ENCODE measurements at regions not wholly inside any gene's neighbourhood (a gene's known extent, or its start where the extent isn't known, plus 50 kb on each side); places are given as distances from the start of the nearest gene placed in this dataset.
"Not testable (repeated sequence)": the region's sequence is repeated elsewhere in the genome, so short reads cannot be mapped to it uniquely, and the experiment has no call there.

DNA sequence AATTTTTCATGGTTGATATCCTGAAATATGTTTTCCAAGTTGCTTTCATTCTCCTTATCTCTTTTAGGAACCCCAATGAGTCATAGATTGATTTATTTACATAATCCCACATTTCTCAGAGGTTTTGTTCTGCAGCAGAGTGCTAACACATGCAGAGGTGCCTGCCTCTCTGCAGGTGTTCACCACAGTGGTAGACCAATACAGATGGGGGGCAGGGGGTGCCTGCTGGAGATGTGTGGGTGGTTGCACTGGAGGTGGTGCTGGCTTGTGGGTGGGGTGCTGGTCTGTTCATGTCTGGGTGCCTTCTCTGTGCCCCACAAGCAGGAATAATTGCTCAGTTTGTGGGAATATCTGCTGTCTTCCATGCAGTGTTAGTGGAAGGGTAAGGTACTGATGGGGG lies 131.1 kb downstream of the JRKL start:
- DNase-seq (ENCODE audit: low spot score), result no peak

- DNase-seq (ENCODE audit: low spot score), result no peak
These were observed 133.8 kb downstream of the JRKL start for GRCh38 chr11:96523656-96524055.

- DNase-seq (ENCODE audit: low spot score), result no peak
These were observed 134.7 kb downstream of the JRKL start for GRCh38 chr11:96524475-96524874.

DNA sequence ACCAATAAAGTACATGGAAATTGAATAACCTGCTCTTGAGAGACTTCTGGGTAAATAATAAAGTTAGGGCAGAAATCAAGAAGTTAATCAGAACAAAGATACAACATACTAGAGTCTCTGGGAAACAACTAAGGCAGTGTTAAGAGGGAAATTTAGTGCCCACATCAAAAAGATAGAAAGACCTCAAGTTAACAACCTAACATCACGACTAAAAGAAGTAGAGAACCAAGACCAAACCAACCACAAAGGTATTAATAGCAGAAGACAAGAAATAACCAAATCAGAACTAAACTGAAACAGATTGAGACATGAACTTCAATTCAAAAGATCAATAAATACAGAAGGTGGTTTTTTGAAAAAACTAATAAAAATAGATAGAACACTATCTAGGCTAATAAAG lies 140.7 kb downstream of the JRKL start:
- no peak for DNase-seq (ENCODE audit: low spot score)

DNA sequence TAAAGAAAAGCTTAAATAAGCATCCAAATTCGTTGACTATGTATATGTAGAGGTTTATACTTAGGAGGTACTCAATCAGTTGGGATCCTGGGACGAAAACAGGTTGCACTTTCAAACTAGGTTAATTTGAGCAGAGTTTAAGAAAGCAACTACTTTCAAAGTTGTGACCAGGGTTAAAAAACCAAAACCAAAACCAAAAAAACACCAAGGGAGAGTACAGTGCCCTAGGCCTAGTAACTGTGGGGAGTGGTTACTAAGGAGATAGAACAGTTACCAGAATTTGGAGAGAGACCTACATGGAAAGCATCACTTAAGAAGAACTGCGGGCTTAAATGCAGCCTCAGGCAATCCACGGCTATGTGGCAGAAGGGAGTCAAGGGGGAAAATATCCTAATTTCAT lies 148.3 kb downstream of the JRKL start:
- no peak for DNase-seq (ENCODE audit: low spot score)

- no peak for DNase-seq (ENCODE audit: low spot score)
These were observed 148.8 kb downstream of the JRKL start for GRCh38 chr11:96538622-96539021.

- no peak for DNase-seq (ENCODE audit: low spot score)
These were observed 151.1 kb downstream of the JRKL start for GRCh38 chr11:96540875-96541274.

DNA sequence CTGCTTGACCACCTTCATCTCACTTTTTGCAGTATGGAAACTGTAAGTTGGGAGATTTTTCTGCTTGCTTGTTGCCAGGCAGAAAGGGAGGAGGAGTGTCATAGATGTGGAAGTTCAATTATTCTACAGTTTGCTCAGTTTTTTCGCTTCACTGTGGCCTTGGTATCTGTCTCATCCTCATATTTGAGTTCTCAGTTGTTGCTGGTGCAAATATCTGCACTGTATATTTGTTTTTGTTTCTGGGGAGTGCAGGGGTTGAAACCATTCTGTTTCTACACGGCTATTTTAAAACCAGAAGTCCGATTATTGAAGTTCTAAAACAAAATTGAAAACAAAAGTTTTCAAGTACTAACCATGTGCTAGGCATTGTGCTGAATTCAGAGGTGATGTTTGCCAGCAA lies 153.4 kb downstream of the JRKL start:
- DNase-seq (ENCODE audit: low spot score), result no peak

- DNase-seq (ENCODE audit: low spot score), result not testable (repeated sequence)
These were observed 155.4 kb downstream of the JRKL start for GRCh38 chr11:96545192-96545591.

DNA sequence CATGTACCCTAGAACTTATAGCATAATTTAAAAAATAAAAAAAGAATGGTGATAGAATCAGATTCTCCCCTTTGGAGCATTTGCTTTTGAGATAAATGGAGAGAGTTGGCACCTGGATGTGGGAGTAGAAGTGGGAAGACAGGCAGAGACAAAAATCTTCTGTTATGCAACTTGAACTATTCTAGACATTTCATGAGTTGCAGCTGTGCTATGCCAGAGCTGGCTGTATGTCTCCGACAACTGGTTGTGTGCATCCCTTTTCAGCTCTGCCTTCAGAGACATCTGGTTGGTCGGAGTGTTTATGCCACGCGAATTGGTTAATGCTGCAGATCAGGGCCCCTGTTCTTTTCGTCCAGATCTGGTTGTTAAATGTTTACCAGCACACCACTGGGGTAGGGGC lies 161.3 kb downstream of the JRKL start:
- no peak for DNase-seq (ENCODE audit: low spot score)

- no peak for DNase-seq (ENCODE audit: low spot score)
These were observed 164.5 kb downstream of the JRKL start for GRCh38 chr11:96554236-96554820.

DNA sequence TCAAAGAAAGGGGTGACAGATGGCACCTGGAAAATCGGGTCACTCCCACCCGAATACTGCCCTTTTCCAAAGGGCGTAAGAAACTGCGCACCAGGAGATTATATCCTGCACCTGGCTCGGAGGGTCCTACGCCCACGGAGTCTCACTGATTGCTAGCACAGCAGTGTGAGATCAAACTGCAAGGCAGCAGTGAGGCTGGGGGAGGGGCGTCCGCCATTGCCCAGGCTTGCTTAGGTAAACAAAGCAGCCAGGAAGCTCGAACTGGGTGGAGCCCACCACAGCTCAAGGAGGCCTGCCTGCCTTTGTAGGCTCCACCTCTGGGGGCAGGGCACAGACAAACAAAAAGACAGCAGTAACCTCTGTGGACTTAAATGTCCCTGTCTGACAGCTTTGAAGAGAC lies 166.0 kb downstream of the JRKL start:
- DNase-seq (ENCODE audit: low spot score), result not testable (repeated sequence)

DNA sequence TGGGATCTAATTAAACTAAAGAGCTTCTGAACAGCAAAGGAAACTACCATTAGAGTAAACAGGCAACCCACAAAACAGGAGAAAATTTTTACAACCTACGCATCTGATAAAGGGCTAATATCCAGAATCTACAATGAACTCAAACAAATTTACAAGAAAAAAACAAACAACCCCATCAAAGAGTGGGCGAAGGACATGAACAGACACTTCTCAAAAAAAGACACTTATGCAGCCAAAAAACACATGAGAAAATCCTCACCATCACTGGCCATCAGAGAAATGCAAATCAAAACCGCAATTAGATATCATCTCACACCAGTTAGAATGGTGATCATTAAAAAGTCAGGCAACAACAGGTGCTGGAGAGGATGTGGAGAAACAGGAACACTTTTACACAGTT lies 170.9 kb downstream of the JRKL start:
- DNase-seq (ENCODE audit: low spot score), result not testable (repeated sequence)

- DNase-seq (ENCODE audit: low spot score), result no peak
These were observed 177.4 kb downstream of the JRKL start for GRCh38 chr11:96567176-96567575.

DNA sequence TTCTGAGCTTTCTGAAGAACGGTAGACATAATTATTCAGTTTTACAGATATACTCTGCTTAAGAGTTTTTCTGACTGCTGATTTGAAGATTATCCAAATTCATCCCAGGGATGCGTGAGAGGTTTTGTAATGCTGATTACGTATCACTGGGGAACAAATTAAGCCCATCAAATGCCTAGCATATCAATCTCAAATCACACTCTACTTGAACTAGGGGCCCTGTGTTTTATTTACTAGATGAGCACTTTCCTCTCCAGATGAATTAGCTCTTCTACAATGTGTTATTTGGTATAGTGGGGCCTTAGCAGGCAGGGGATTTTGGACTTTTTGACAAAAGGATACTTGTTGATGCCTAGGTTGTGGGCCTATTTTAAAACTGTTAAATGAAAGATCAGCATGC lies 177.9 kb downstream of the JRKL start:
- no peak for DNase-seq (ENCODE audit: low spot score)

GRCh38 chr11:96576383-96576782 lies 186.6 kb downstream of the JRKL start:
- DNase-seq (ENCODE audit: low spot score), result no peak

- DNase-seq (ENCODE audit: low spot score), result no peak
These were observed 188.6 kb downstream of the JRKL start for GRCh38 chr11:96578379-96578778.

DNA sequence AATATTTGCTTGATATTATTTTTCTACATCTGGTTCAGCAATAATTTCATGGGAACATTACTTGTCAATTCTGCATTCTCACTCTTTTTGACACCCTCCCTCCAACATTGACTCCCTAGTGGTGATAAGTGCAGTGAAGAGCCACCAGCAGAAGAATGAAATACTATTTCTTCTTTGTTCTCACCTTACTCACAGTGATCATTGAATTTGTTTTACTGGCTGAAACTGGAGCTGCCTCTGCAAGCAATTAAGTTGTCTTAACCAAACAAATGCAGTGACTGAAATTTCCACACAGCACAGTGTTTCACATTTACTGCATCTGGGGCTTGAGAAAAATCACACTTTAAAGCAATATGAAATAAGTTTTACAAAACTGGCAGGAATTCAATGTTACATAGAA lies 189.8 kb downstream of the JRKL start:
- DNase-seq (ENCODE audit: low spot score), result no peak

DNA sequence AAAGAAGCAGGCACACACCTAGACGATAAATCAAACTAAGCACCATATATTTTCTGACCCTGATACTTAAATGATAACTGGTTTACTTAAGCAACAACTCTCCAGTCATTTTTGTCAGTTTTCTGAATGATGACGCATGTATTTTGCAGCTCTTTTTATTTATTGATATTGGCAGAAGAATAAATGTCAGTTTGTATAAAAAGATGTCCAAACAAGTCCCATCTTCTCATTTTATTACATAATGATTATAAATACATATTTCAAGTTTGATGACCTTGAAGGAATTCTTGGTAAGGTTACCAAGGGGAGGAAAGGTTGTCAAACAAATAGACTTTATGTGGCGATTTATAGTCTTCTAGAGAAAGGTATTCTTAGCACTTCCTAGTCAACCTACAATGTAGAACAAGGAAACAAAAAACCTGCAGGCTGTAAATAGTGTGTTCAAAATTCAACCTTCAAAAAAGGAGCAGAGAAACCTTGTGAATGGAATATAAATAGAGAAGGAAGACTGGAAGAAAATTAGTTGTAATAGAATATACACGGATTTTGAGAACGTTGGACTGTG lies 190.7 kb downstream of the JRKL start:
- DNase-seq (ENCODE audit: low spot score), result no peak

GRCh38 chr11:96585944-96586880 lies 196.4 kb downstream of the JRKL start:
- not testable (repeated sequence) for DNase-seq (ENCODE audit: low spot score)

GRCh38 chr11:96588793-96589192 lies 199.0 kb downstream of the JRKL start:
- not testable (repeated sequence) for DNase-seq (ENCODE audit: low spot score)

GRCh38 chr11:96595011-96595410 lies 205.2 kb downstream of the JRKL start:
- no peak for DNase-seq (ENCODE audit: low spot score)

DNA sequence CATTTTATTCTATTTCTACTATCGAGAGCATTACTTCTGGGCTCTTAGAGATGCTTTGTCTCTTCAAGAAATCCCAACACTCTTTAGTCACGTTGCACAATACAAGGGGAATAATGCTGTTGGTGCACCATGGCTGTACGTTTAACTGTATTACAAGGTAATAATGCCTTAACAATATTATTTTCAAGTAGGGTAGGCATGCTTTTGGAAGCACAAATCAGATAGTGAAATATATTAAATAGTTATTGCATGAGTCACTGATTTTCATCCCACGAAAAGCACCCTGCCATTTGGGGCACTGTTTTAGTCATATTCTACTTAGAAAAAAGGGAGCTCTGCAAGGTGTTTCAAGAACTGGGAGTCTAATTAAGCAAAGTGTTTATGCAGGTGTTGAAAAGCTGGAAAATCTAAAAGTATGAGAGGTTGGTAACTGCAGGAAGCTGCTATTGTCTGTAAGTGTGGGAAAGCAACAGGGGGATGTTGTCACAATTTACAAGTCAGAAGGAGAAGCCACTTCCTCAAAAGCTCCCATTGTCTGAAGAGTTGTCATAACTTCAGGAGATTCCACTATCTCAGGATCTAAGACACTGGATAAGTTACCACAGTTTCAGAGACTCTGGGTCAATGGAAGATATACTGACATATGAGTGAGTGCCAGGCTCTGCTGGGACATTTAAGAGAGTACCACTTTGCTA lies 218.2 kb downstream of the JRKL start:
- no peak for DNase-seq (ENCODE audit: low spot score)
